ENCODE measurements at regions not wholly inside any gene's neighbourhood (a gene's known extent, or its start where the extent isn't known, plus 50 kb on each side); places are given as distances from the start of the nearest gene placed in this dataset.

- DNase-seq (ENCODE audit: low read depth, low spot score), result no peak
These were observed 110.2 kb upstream of the SPATA13 start for GRCh38 chr13:24050292-24050711.

DNA sequence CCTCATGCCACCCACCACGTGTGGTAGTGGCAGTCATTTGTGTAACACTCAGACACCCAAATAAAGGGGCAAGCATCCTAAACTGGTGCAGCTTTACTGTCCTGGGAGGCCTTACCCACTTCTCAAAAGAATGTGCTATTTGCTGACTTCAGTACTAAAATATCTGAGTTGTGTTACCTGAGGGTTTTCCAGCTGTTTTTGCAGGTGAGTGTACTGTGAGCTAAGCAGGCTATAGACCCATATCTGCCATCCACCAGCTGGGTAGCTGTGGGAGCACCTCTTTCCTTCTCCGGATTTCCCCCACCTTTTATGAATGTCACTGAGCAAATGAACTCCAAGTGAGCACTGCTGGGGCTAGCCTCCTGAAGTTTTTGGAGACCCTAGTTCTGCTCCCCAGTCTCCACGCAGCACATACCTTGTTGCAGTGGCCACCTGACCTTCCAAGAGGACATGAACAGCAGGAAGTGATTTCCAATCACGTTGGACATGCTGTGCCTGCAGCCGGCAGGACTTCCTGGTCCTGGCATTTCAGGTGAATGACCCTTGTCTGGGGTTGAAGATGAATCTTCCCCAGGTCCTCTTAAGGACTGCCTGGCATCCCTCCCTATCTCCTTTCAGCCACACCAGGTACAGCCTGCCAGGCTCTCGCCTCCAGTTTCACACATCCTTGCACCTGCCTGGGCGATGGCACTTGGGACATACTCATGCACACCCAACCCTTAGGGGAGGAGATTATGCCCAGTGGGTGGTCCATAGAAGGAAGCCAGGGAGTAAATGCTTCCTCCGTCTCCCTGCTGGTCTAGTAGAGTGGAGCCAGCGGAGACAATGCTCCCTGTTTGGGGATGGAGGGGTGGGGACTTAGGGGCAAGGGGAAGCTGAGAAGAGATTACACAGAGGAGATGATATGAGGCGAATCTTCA, 109.5 kb upstream of the SPATA13 start:
- DNase-seq (ENCODE audit: low read depth, low spot score), result no peak

- no peak for DNase-seq (ENCODE audit: low read depth, low spot score)
These were observed 107.7 kb upstream of the SPATA13 start for GRCh38 chr13:24052547-24053518.

DNA sequence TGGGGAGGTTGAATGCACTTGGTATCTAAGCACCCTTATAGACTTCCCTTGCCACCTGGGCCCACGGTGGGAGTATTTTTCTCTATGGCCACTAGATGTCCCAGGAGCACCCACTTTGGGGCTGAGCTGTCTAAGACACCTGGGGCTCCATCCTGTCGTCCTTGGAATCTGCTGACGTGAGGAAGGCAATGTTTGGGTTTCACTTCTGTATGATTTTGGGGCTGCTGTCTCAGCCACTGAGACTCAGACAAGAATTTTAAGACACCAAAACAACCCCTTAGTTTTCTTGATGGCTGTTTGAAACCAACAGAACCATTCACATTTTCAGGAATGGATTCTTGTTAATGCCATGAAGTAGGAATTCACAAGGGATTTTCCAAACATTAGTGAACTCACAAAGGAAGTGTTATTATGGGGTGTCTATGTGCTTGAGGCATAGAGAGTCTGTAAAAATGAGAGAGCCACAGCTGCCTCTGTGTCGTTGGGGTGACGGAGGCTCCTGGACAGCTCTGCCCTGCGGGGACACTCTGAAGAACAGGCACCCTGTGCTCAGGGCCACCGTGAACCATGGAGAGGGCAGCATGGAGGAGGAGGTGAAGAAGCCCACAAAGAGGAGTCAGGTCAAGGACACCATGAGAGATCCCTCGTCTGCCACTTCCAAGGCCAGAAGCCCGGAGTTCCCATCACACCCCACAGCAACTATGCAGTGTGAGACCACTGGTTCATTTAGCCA, 106.8 kb upstream of the SPATA13 start:
- peak; percentile 27 for DNase-seq (ENCODE audit: low read depth, low spot score)

DNA sequence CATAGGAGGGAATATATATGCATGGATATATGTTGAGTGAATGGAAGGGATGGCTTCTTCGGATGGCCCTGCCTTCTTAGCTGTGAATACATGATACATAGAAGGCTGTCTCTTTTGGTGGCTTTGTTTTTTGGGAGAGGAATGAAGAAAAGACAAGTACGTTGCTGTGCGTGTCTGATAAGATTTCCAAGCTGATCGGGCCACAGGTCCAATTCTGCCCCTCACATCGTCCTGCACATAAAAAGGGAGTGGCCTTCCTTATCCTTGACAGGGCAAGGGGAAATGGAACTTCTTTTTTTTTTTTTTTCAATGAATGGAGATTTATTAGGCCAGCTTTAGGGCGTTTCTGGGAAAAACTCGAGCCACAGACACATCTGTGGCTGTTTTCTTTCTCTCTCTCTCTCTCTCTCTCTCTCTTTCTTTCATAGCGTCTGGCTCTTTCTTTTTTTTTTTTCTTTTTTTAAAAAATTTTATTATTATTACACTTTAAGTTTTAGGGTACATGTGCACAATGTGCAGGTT, 103.8 kb upstream of the SPATA13 start:
- DNase-seq (ENCODE audit: low read depth, low spot score), result no peak

- no peak for DNase-seq (ENCODE audit: low read depth, low spot score)
These were observed 99.5 kb upstream of the SPATA13 start for GRCh38 chr13:24060993-24061392.

GRCh38 chr13:24063281-24063877, 97.1 kb upstream of the SPATA13 start:
- DNase-seq (ENCODE audit: low read depth, low spot score), result no peak

DNA sequence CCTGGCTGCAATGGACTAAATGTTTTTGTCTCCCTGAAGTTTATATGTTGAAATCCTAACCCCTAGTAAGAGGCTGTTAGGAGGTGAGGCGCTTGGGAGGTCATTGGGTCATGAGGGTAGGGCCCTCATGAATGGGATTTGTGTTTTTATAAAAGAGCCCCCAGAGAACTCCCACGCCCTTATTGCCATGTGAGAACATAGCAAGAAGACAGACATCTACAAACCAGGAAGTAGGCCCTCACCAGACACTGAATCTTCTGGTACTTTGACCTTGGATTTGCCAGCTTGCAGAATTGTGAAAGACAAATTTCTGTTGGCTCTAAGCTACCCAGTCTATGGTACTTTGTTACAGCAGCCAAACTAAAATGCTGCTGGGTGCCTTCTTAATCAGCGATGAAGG, 96.1 kb upstream of the SPATA13 start:
- no peak for DNase-seq (ENCODE audit: low read depth, low spot score)

DNA sequence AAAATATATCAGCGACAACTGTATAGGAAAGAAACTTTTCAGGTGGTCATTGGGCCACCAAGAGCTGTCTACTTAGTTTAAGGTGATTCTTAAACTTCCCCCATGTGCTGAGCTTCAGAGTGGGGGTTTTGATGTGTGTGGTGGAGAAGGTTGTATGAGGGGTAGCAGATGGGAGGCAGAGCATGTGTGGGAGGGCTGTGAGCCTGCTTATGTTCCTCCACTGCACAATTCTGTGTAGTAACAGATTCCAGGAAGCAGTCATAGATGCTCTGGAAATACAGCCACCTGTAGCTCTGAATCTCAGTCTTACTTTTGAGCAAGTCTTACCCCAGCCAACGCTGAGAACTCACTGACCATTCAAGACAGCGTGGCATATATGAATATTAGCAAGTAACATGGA, 95.3 kb upstream of the SPATA13 start:
- DNase-seq (ENCODE audit: low read depth, low spot score), result no peak

- DNase-seq (ENCODE audit: low read depth, low spot score), result no peak
These were observed 93.9 kb upstream of the SPATA13 start for GRCh38 chr13:24066405-24067295.

GRCh38 chr13:24068472-24068871, 92.0 kb upstream of the SPATA13 start:
- DNase-seq (ENCODE audit: low read depth, low spot score), result no peak

DNA sequence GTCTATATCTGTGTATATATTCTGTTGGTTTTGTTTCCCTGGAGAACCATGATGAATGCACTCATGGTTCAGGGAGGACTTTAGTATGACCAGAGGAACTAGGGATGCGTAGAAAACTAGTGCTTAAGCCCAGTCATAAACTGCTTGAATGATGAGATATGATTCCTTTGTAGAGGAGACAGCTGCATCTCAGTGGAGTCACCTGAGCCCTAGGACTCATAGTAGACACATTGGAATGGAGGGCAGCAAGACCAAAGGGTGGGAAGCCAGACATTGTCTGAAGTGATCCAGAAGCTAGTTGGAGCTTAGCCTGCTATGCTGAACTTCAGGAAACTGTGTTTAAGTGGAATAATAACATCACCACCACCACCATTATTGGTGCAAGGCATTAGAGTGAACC, 89.5 kb upstream of the SPATA13 start:
- DNase-seq (ENCODE audit: low read depth, low spot score), result no peak

DNA sequence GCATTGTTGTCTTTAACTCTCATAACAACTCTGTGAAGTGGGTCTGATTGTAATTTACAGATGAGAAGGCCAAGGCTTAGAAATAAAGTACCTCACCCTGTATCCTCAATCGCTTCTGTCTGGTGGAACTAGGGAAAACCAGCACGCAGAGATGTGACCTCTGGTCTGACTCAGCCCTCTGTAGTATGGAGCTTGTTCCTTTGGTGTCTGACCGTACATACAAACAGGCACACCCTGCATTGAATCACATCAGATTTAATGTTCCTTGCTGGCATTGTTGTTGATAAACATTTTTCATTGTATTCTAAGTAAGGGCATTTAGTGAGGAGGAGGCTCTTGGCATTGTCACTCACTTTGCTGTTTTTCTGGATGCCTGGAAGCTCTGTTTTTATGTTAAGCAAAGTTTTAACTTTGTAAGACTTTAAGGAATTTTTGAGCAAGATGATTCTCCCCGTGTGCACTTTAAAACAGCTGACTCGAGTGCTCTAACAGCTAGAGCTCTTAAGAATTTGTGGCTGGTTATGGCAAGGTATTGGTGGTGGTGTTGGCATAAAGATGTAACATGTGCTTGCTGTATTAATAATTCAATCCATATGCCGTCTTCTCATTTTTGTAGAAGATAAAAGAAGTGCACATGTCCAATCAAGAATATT, 89.0 kb upstream of the SPATA13 start:
- DNase-seq (ENCODE audit: low read depth, low spot score), result no peak

GRCh38 chr13:24073657-24074056, 86.9 kb upstream of the SPATA13 start:
- DNase-seq (ENCODE audit: low read depth, low spot score), result no peak

GRCh38 chr13:24074678-24075077, 85.8 kb upstream of the SPATA13 start:
- no peak for DNase-seq (ENCODE audit: low read depth, low spot score)

- no peak for DNase-seq (ENCODE audit: low read depth, low spot score)
These were observed 85.2 kb upstream of the SPATA13 start for GRCh38 chr13:24075137-24075975.

- DNase-seq (ENCODE audit: low read depth, low spot score), result no peak
These were observed 84.4 kb upstream of the SPATA13 start for GRCh38 chr13:24076109-24076508.

- DNase-seq (ENCODE audit: low read depth, low spot score), result no peak
These were observed 83.9 kb upstream of the SPATA13 start for GRCh38 chr13:24076636-24077035.

GRCh38 chr13:24080134-24080533, 80.4 kb upstream of the SPATA13 start:
- DNase-seq (ENCODE audit: low read depth, low spot score), result no peak

Measured in activated naive CD8-positive, alpha-beta T cell treated with anti-CD3 and anti-CD28 coated beads, Interleukin-2, amount 50 U/mL, for 16 hours (primary cell).